ENCODE measurements at regions not wholly inside any gene's neighbourhood (a gene's known extent, or its start where the extent isn't known, plus 50 kb on each side); places are given as distances from the start of the nearest gene placed in this dataset.
A peak's percentile ranks its signal among the peaks of the same experiment; 100 is the strongest.

- FAIRE-seq (peak; percentile 55), DNase-seq (ENCODE audit: insufficient read length, low spot score) (no peak)
- TF ChIP-seq PAX5 (IDR thresholded peaks at IDR 0.05; ENCODE audit: insufficient read depth, low read length, severe bottlenecking): no peak
- peak; percentile 80 for TF ChIP-seq SPI1 (IDR thresholded peaks at IDR 0.05; ENCODE audit: low read depth, low read length)
Observed at GRCh38 chr12:87848248-87848868, 180.8 kb downstream of the C12orf50 start.

GRCh38 chr12:87847147-87847546 is 182.1 kb downstream of the C12orf50 start:
- no peak for FAIRE-seq
- no peak for DNase-seq (ENCODE audit: insufficient read length, low spot score)

DNA sequence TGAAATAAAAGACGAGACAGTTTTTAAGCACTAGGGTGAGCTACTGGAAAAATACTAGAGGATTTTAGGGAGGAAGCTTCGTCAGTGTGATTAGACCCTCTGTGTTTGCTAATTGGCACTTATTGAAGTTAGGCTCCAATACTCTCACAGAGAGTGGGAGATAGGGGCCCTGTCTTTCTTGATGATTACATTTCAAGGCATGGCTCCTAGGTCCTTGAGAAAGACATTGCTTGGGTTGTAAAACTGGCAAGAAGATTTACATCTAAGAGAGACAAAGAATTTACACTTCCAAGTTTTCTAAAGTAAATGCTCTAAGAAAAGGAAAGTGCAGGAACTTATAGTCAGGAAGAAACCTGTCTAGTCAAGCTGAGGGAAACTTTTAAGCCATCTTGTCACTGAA is 183.2 kb downstream of the C12orf50 start:
- FAIRE-seq: no peak
- no peak for DNase-seq (ENCODE audit: insufficient read length, low spot score)
- no peak for TF ChIP-seq POLR2A (IDR thresholded peaks at IDR 0.05; ENCODE audit: low read depth, low read length)

More at GRCh38 chr12:87847147-87847546, 182.1 kb downstream of the C12orf50 start:
- no peak for TF ChIP-seq TAF1 (IDR thresholded peaks at IDR 0.05; ENCODE audit: low read depth, low read length)
- no peak for TF ChIP-seq POU2F2 (IDR thresholded peaks at IDR 0.05; ENCODE audit: low read depth, low read length)
- no peak for TF ChIP-seq POLR2A (IDR thresholded peaks at IDR 0.05; ENCODE audit: low read depth, low read length)
- no peak for TF ChIP-seq POLR2AphosphoS5 (IDR thresholded peaks at IDR 0.05; ENCODE audit: low read depth, low read length)
- TF ChIP-seq PAX5 (IDR thresholded peaks at IDR 0.05; ENCODE audit: insufficient read depth, low read length, severe bottlenecking): no peak
- no peak for TF ChIP-seq SPI1 (IDR thresholded peaks at IDR 0.05; ENCODE audit: low read depth, low read length)

DNA sequence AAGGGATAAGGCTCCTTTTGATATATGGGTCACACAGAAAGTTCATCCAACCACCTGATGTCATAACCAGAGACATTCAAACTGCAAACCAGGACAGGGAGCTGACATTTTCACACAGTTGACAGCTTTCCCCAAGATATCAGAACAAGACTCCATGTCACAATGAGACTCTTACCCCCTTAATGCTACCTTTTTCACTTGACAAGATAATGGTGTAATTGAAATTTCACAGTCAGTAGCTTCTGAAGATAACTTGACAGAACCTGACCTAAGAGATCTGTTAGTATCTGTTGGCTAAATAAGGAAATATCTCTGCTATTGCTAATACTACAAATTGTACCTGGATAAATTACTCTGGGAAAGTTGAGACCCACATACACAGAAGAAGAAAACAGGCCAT is 187.3 kb downstream of the C12orf50 start:
- DNase-seq (ENCODE audit: insufficient read length, low spot score) (no peak), FAIRE-seq (no peak)

GRCh38 chr12:87836190-87836589 is 193.0 kb downstream of the C12orf50 start:
- TF ChIP-seq POU2F2 (IDR thresholded peaks at IDR 0.05; ENCODE audit: low read depth, low read length): no peak
- TF ChIP-seq PAX5 (IDR thresholded peaks at IDR 0.05; ENCODE audit: insufficient read depth, low read length, severe bottlenecking): no peak
- no peak for TF ChIP-seq TAF1 (IDR thresholded peaks at IDR 0.05; ENCODE audit: low read depth, low read length)
- no peak for TF ChIP-seq SPI1 (IDR thresholded peaks at IDR 0.05; ENCODE audit: low read depth, low read length)
- no peak for TF ChIP-seq POLR2A (IDR thresholded peaks at IDR 0.05; ENCODE audit: low read depth, low read length)
- no peak for TF ChIP-seq POLR2AphosphoS5 (IDR thresholded peaks at IDR 0.05; ENCODE audit: low read depth, low read length)
- FAIRE-seq: no peak
- DNase-seq (ENCODE audit: insufficient read length, low spot score): no peak

More for the DNA sequence above, 187.3 kb downstream of the C12orf50 start:
- TF ChIP-seq POLR2AphosphoS5 (IDR thresholded peaks at IDR 0.05; ENCODE audit: low read depth, low read length): no peak
- no peak for TF ChIP-seq POU2F2 (IDR thresholded peaks at IDR 0.05; ENCODE audit: low read depth, low read length)
- TF ChIP-seq POLR2A (IDR thresholded peaks at IDR 0.05; ENCODE audit: low read depth, low read length): no peak
- no peak for TF ChIP-seq TAF1 (IDR thresholded peaks at IDR 0.05; ENCODE audit: low read depth, low read length)
- TF ChIP-seq SPI1 (IDR thresholded peaks at IDR 0.05; ENCODE audit: low read depth, low read length): no peak
- no peak for TF ChIP-seq PAX5 (IDR thresholded peaks at IDR 0.05; ENCODE audit: insufficient read depth, low read length, severe bottlenecking)

GRCh38 chr12:87828382-87828973 is 200.7 kb downstream of the C12orf50 start:
- DNase-seq (ENCODE audit: insufficient read length, low spot score) (no peak), FAIRE-seq (no peak)
- TF ChIP-seq PAX5 (IDR thresholded peaks at IDR 0.05; ENCODE audit: insufficient read depth, low read length, severe bottlenecking) (no peak), POLR2A (IDR thresholded peaks at IDR 0.05; ENCODE audit: low read depth, low read length) (no peak)

GRCh38 chr12:87827638-87828264 is 201.4 kb downstream of the C12orf50 start:
- TF ChIP-seq TAF1 (IDR thresholded peaks at IDR 0.05; ENCODE audit: low read depth, low read length) (no peak), PAX5 (IDR thresholded peaks at IDR 0.05; ENCODE audit: insufficient read depth, low read length, severe bottlenecking) (no peak), SPI1 (IDR thresholded peaks at IDR 0.05; ENCODE audit: low read depth, low read length) (no peak), POLR2A (IDR thresholded peaks at IDR 0.05; ENCODE audit: low read depth, low read length) (no peak), POU2F2 (IDR thresholded peaks at IDR 0.05; ENCODE audit: low read depth, low read length) (no peak), POLR2AphosphoS5 (IDR thresholded peaks at IDR 0.05; ENCODE audit: low read depth, low read length) (no peak)
- DNase-seq (ENCODE audit: insufficient read length, low spot score) (no peak), FAIRE-seq (no peak)

DNA sequence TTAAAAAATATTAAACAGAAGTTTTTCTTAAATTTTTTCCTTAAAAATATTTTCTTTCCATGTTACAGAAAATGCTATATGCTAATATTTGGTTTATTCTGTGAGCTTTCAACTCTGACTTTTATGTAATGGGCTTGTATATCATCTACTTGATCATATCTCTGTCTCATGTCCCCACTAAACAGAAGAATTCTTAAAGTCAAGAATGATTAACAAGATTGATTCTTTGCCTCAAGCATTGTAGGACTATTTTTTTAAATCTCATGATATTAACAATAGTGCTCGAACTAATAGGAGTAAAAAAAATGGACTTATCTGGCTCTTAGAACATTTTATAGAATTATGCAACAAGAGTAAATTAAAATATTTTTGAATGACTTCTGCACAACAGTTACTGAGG is 206.3 kb downstream of the C12orf50 start:
- TF ChIP-seq SPI1 (IDR thresholded peaks at IDR 0.05; ENCODE audit: low read depth, low read length) (no peak), PAX5 (IDR thresholded peaks at IDR 0.05; ENCODE audit: insufficient read depth, low read length, severe bottlenecking) (no peak), POLR2A (IDR thresholded peaks at IDR 0.05; ENCODE audit: low read depth, low read length) (no peak), TAF1 (IDR thresholded peaks at IDR 0.05; ENCODE audit: low read depth, low read length) (no peak), POU2F2 (IDR thresholded peaks at IDR 0.05; ENCODE audit: low read depth, low read length) (no peak), POLR2AphosphoS5 (IDR thresholded peaks at IDR 0.05; ENCODE audit: low read depth, low read length) (no peak)
- FAIRE-seq (no peak), DNase-seq (ENCODE audit: insufficient read length, low spot score) (no peak)

DNA sequence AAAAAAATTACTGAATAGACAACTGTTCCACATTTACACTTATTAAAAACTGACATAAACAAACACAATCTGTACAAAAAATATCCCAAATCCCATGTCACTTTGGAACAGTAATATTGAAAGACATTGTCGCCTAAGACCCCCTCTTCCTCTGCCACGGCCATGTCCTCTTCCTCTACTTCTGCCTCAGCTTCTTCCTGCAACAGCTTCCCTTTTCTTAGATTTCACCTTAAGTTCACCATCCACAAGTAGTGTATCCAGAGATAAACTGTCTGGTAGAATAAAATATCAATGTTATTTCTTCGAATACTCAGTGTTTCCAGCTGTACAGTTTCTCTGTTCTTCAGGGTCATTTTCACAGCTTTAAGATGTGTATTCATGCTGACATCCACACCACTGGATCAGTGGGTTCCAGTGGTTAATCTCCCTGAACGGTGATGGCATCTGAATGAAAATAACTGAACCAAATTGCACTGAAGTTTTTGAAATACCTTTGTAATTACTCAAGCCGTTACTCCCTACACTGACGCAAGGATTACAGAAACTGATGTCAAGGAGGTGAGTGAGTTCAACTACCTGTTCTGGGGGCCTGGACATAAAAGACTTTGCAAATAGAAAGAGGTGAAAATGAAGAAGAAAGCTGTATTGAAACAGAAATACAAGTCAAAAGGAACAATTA is 208.5 kb downstream of the C12orf50 start:
- FAIRE-seq (no peak), DNase-seq (ENCODE audit: insufficient read length, low spot score) (no peak)
- TF ChIP-seq PAX5 (IDR thresholded peaks at IDR 0.05; ENCODE audit: insufficient read depth, low read length, severe bottlenecking): no peak
- TF ChIP-seq POLR2A (IDR thresholded peaks at IDR 0.05; ENCODE audit: low read depth, low read length): no peak
- TF ChIP-seq TAF1 (IDR thresholded peaks at IDR 0.05; ENCODE audit: low read depth, low read length): no peak
- TF ChIP-seq POU2F2 (IDR thresholded peaks at IDR 0.05; ENCODE audit: low read depth, low read length): no peak
- no peak for TF ChIP-seq POLR2AphosphoS5 (IDR thresholded peaks at IDR 0.05; ENCODE audit: low read depth, low read length)
- TF ChIP-seq SPI1 (IDR thresholded peaks at IDR 0.05; ENCODE audit: low read depth, low read length): no peak

Measured in GM12891 (cell line).